Liver (tissue), 8 donors: ENCODE measurements at regions not wholly inside any gene's neighbourhood (a gene's known extent, or its start where the extent isn't known, plus 50 kb on each side); places are given as distances from the start of the nearest gene placed in this dataset.

Experiments used
- DNase-seq: peaks from one replicate; pipeline ENCODE4 v3.0.0-alpha.2; 2017; ENCODE audit warnings: low spot score
- H3K27ac ChIP-seq, 2 donors: one replicate each; pipeline ENCODE4 v1.7.0; 2013; ENCODE audit warnings: inconsistent platforms in 2 of 2, low read length in 2 of 2, control low read depth in 1 of 2, low read depth in 1 of 2, mild to moderate bottlenecking in 1 of 2
- H3K27me3 ChIP-seq, 4 donors: one replicate each; pipeline versions ENCODE4 v1.6.1 to v1.7.0; 2013; ENCODE audit warnings: low read length in 3 of 4, inconsistent platforms in 1 of 4, mild to moderate bottlenecking in 1 of 4, moderate library complexity in 1 of 4; ENCODE audit not compliant: control insufficient read depth in 4 of 4, insufficient read depth in 4 of 4
- H3K36me3 ChIP-seq, 4 donors: one replicate each; pipeline versions ENCODE4 v1.6.1 to v1.7.0; 2013; ENCODE audit warnings: low read length in 3 of 4, mild to moderate bottlenecking in 3 of 4, low read depth in 1 of 4, moderate library complexity in 1 of 4; ENCODE audit not compliant: control insufficient read depth in 4 of 4, insufficient read depth in 3 of 4
- H3K4me1 ChIP-seq, 4 donors: one replicate each; pipeline versions ENCODE4 v1.6.1 to v1.7.0; 2013; ENCODE audit warnings: low read length in 3 of 4, mild to moderate bottlenecking in 3 of 4, moderate library complexity in 1 of 4; ENCODE audit not compliant: control insufficient read depth in 4 of 4, insufficient read depth in 4 of 4
- H3K4me3 ChIP-seq, 3 donors: one replicate each; pipeline versions ENCODE4 v1.6.1 to v1.7.0; 2013; ENCODE audit warnings: low read length in 3 of 3, control low read depth in 1 of 3, low read depth in 1 of 3, mild to moderate bottlenecking in 1 of 3
- H3K9ac ChIP-seq, 2 donors: one replicate each; pipeline ENCODE4 v1.7.0; 2013; ENCODE audit warnings: low read length in 2 of 2, mild to moderate bottlenecking in 2 of 2, moderate library complexity in 2 of 2, control low read depth in 1 of 2, low read depth in 1 of 2
- H3K9me3 ChIP-seq, 4 donors: one replicate each; pipeline versions ENCODE4 v1.6.1 to v1.7.0; 2013; ENCODE audit warnings: low read length in 3 of 4; ENCODE audit not compliant: control insufficient read depth in 4 of 4
- EGR1 ChIP-seq, 2 donors: IDR thresholded peaks; 2 replicates each; pipeline ENCODE4 v1.6.1; 2016 to 2018; ENCODE audit warnings: antibody characterized with exemption in 2 of 2, low read depth in 2 of 2
- FOXA1 ChIP-seq: IDR thresholded peaks from 2 replicates; pipeline ENCODE4 v1.6.1; 2016; ENCODE audit warnings: antibody characterized with exemption
- FOXA2 ChIP-seq: IDR thresholded peaks from 2 replicates; pipeline ENCODE4 v1.6.1; 2016; ENCODE audit warnings: antibody characterized with exemption
- GABPA ChIP-seq, 2 donors: IDR thresholded peaks in 1 of 2; conservative IDR thresholded peaks in 1 of 2; 2 replicates each; pipeline ENCODE4 v1.6.1; 2016; ENCODE audit warnings: antibody characterized with exemption in 2 of 2, mild to moderate bottlenecking in 1 of 2, moderate library complexity in 1 of 2
- HNF4A ChIP-seq, 2 donors: conservative IDR thresholded peaks; 2 replicates each; pipeline ENCODE4 v1.6.1; 2016; ENCODE audit warnings: antibody characterized with exemption in 2 of 2, mild to moderate bottlenecking in 2 of 2
- HNF4G ChIP-seq: IDR thresholded peaks from 2 replicates; pipeline ENCODE4 v1.6.1; 2016; ENCODE audit warnings: antibody characterized with exemption
- JUND ChIP-seq, 2 donors: IDR thresholded peaks; 2 replicates each; pipeline ENCODE4 v1.6.1; 2016; ENCODE audit warnings: antibody characterized with exemption in 2 of 2
- NR2F2 ChIP-seq: IDR thresholded peaks from 2 replicates; pipeline ENCODE4 v1.6.1; 2016; ENCODE audit warnings: antibody characterized with exemption
- RAD21 ChIP-seq, 2 donors: IDR thresholded peaks; 2 replicates each; pipeline ENCODE4 v1.6.1; 2016; ENCODE audit warnings: antibody characterized with exemption in 2 of 2, mild to moderate bottlenecking in 2 of 2
- RXRA ChIP-seq, 2 donors: IDR thresholded peaks; 2 replicates each; pipeline ENCODE4 v1.6.1; 2017 to 2018; ENCODE audit warnings: antibody characterized with exemption in 2 of 2, mild to moderate bottlenecking in 1 of 2
- SP1 ChIP-seq: IDR thresholded peaks from 2 replicates; pipeline ENCODE4 v1.6.1; 2018; ENCODE audit warnings: antibody characterized with exemption, mild to moderate bottlenecking
- TAF1 ChIP-seq: conservative IDR thresholded peaks from 2 replicates; pipeline ENCODE4 v1.6.1; 2016; ENCODE audit warnings: antibody characterized with exemption, mild to moderate bottlenecking
- YY1 ChIP-seq: IDR thresholded peaks from 2 replicates; pipeline ENCODE4 v1.6.1; 2016; ENCODE audit warnings: antibody characterized with exemption, mild to moderate bottlenecking
- WGBS: extraction: QIAGEN DNeasy Blood & Tissue Kit; methylation state at CpG from one replicate; pipeline ENCODE4 v1.1.7; 2013; 5-methylcytosine and 5-hydroxymethylcytosine counted together
- TF ChIP-seq, protein P1 (sequence below): fragments of 150-350 bp; IDR thresholded peaks from 2 replicates; pipeline ENCODE4 v1.5.1; 2017; ENCODE audit warnings: improper control_type of control experiment, low read depth, low read length; ENCODE audit not compliant: missing input control
- TF ChIP-seq, protein P2 (sequence below): IDR thresholded peaks from 2 replicates; pipeline ENCODE4 v1.6.1; 2016; ENCODE audit warnings: antibody characterized with exemption
- TF ChIP-seq, protein P3 (sequence below): IDR thresholded peaks from 2 replicates; pipeline ENCODE4 v1.6.1; 2016; ENCODE audit warnings: antibody characterized with exemption
- TF ChIP-seq, protein P4 (sequence below): IDR thresholded peaks from 2 replicates; pipeline ENCODE4 v1.6.1; 2016; ENCODE audit warnings: antibody characterized with exemption, mild to moderate bottlenecking
- TF ChIP-seq, protein P5 (sequence below): IDR thresholded peaks from 2 replicates; pipeline ENCODE4 v1.6.1; 2016; ENCODE audit warnings: antibody characterized with exemption
- donor health status: healthy.
- donor health status: healthy.
- donor health status: healthy.
- donor health status: healthy.
- donor health status: healthy.

DNA sequence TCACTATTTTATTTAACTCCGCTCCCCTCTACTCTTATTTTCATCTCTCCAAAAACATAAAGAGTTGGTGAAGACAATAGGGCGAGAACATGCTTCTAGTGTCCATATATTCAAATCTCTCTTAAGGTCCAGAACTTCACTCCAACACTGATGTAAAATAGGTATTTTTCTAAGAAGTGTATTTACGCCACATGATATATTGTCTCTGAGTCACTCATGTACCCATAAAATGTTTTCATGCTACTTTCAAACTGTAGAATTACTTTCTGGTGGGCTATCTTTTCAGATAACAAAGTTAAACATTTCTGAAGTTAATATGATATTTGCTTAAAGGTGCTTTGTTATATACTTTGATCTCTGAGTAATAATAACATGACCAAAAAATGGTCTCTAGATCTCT, 124.1 kb upstream of the IFNGR1 start (continued):
- TF ChIP-seq, protein P1, sequence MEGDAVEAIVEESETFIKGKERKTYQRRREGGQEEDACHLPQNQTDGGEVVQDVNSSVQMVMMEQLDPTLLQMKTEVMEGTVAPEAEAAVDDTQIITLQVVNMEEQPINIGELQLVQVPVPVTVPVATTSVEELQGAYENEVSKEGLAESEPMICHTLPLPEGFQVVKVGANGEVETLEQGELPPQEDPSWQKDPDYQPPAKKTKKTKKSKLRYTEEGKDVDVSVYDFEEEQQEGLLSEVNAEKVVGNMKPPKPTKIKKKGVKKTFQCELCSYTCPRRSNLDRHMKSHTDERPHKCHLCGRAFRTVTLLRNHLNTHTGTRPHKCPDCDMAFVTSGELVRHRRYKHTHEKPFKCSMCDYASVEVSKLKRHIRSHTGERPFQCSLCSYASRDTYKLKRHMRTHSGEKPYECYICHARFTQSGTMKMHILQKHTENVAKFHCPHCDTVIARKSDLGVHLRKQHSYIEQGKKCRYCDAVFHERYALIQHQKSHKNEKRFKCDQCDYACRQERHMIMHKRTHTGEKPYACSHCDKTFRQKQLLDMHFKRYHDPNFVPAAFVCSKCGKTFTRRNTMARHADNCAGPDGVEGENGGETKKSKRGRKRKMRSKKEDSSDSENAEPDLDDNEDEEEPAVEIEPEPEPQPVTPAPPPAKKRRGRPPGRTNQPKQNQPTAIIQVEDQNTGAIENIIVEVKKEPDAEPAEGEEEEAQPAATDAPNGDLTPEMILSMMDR: no peak
- TF ChIP-seq, protein P2, sequence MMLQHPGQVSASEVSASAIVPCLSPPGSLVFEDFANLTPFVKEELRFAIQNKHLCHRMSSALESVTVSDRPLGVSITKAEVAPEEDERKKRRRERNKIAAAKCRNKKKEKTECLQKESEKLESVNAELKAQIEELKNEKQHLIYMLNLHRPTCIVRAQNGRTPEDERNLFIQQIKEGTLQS: no peak
- no peak for TF ChIP-seq FOXA2
- no peak for TF ChIP-seq YY1
- no peak for TF ChIP-seq RAD21 (IDR thresholded peaks at IDR 0.05)
- TF ChIP-seq NR2F2: no peak
- no peak for TF ChIP-seq HNF4A (conservative IDR thresholded peaks at IDR 0.05)
- TF ChIP-seq SP1: no peak

DNA sequence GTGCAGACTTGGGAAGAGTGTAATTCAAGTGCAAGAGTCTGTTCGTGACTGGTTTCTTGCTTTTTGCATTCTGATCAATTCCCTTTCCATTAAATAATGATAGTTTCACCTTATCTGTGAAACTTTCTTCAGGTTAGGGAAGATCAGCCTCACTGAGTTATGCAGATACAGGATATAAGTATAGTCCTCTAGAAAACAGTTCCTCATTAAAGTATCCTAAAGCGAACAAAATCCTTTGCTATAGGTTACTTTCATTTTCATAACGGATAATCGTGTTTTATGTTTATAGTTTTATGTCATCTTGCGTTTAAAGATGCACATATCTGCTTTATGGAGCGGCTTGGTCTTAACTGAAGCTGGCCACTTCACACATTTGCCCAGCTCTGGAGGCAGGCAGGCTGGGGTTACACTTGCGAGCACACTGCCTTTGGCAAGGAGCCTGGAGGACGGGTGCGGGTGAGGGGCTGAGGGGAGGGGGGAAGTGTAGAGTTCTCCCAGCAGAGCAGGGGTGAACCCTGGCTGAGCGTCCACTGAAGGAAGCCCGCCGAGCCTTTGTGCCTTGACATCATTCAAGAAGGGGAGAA, 123.5 kb upstream of the IFNGR1 start:
- H3K27ac ChIP-seq: no peak overlapping the region
- H3K9me3 ChIP-seq: no peaks in the 10 kb centered on the region
- H3K4me3 ChIP-seq: peak overlapping the region in 2 of 3 donors; percentile 3 to 27
- 39% methylated on average over 12 of the region's 12 CpGs for WGBS
- H3K9ac ChIP-seq: peak overlapping the region in 1 of 2 donors; percentile 34
- no peaks in the 10 kb centered on the region for H3K36me3 ChIP-seq
- peaks cover 0 to 17% (median 13%) of the 10 kb centered on the region in 4 donors for H3K4me1 ChIP-seq
- no peak for DNase-seq
- TF ChIP-seq YY1 (no peak), RAD21 (IDR thresholded peaks at IDR 0.05) (peak in 1 of 2 donors; percentile 14), TAF1 (no peak)
- H3K27me3 ChIP-seq: no peaks in the 10 kb centered on the region

DNA sequence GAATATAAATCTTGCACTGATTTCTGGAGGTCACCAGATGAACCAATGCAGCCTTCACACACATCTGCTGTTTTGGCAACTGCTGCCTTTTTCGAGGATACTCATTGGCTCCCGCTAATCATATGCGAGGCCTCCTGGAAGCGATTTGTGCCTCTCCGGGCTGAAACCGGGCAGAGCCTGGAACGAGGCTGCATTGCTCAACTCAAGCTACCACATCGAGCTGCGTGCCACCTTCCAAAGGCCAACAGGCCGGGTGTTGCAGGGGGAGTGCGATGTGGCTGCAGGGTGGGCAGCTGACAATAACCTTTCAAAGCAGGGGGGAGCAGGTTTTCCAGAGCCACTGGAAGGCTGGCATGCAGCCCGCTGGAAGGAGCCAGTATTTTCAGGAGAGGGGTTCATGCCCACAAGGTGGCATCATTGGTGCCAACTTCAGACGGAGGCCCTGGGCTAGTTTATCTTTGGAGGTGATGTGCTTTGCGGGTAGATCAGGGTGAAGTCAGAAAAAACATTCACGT, 122.6 kb upstream of the IFNGR1 start:
- H3K27ac ChIP-seq: peak overlapping the region in 1 of 2 donors; percentile 27

More for the DNA sequence above, 122.6 kb upstream of the IFNGR1 start:
- TF ChIP-seq, protein P3, sequence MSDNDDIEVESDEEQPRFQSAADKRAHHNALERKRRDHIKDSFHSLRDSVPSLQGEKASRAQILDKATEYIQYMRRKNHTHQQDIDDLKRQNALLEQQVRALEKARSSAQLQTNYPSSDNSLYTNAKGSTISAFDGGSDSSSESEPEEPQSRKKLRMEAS: peak; percentile 60
- peak; percentile 62 to 69 for TF ChIP-seq RXRA (IDR thresholded peaks at IDR 0.05)
- TF ChIP-seq, protein P2: no peak
- peak; percentile 9 to 74 for TF ChIP-seq HNF4A (conservative IDR thresholded peaks at IDR 0.05)
- TF ChIP-seq GABPA (IDR thresholded peaks at IDR 0.05 in 1 of 2, conservative IDR thresholded peaks at IDR 0.05 in 1 of 2): no peak
- TF ChIP-seq TAF1: no peak
- TF ChIP-seq EGR1 (IDR thresholded peaks at IDR 0.05; ENCODE audit: low read depth in 2 of 2): peak in 1 of 2 donors; percentile 45
- TF ChIP-seq, protein P4, sequence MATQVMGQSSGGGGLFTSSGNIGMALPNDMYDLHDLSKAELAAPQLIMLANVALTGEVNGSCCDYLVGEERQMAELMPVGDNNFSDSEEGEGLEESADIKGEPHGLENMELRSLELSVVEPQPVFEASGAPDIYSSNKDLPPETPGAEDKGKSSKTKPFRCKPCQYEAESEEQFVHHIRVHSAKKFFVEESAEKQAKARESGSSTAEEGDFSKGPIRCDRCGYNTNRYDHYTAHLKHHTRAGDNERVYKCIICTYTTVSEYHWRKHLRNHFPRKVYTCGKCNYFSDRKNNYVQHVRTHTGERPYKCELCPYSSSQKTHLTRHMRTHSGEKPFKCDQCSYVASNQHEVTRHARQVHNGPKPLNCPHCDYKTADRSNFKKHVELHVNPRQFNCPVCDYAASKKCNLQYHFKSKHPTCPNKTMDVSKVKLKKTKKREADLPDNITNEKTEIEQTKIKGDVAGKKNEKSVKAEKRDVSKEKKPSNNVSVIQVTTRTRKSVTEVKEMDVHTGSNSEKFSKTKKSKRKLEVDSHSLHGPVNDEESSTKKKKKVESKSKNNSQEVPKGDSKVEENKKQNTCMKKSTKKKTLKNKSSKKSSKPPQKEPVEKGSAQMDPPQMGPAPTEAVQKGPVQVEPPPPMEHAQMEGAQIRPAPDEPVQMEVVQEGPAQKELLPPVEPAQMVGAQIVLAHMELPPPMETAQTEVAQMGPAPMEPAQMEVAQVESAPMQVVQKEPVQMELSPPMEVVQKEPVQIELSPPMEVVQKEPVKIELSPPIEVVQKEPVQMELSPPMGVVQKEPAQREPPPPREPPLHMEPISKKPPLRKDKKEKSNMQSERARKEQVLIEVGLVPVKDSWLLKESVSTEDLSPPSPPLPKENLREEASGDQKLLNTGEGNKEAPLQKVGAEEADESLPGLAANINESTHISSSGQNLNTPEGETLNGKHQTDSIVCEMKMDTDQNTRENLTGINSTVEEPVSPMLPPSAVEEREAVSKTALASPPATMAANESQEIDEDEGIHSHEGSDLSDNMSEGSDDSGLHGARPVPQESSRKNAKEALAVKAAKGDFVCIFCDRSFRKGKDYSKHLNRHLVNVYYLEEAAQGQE: peak; percentile 52
- TF ChIP-seq NR2F2: no peak
- TF ChIP-seq, protein P1: peak; percentile 31
- peak in 1 of 2 donors; percentile 11 for TF ChIP-seq JUND (IDR thresholded peaks at IDR 0.05)
- TF ChIP-seq SP1: peak; percentile 60
- TF ChIP-seq FOXA1: no peak
- TF ChIP-seq FOXA2: peak; percentile 12
- TF ChIP-seq HNF4G: peak; percentile 12
- TF ChIP-seq, protein P5, sequence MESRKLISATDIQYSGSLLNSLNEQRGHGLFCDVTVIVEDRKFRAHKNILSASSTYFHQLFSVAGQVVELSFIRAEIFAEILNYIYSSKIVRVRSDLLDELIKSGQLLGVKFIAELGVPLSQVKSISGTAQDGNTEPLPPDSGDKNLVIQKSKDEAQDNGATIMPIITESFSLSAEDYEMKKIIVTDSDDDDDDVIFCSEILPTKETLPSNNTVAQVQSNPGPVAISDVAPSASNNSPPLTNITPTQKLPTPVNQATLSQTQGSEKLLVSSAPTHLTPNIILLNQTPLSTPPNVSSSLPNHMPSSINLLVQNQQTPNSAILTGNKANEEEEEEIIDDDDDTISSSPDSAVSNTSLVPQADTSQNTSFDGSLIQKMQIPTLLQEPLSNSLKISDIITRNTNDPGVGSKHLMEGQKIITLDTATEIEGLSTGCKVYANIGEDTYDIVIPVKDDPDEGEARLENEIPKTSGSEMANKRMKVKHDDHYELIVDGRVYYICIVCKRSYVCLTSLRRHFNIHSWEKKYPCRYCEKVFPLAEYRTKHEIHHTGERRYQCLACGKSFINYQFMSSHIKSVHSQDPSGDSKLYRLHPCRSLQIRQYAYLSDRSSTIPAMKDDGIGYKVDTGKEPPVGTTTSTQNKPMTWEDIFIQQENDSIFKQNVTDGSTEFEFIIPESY: no peak
- peak; percentile 63 for TF ChIP-seq YY1
- peak; percentile 75 to 77 for TF ChIP-seq RAD21 (IDR thresholded peaks at IDR 0.05)
- no peak for DNase-seq
- Histone ChIP-seq H3K36me3 (no peaks in the 10 kb centered on the region), H3K4me1 (peaks cover 0 to 17% (median 13%) of the 10 kb centered on the region in 4 donors), H3K27me3 (no peaks in the 10 kb centered on the region), H3K4me3 (no peak overlapping the region), H3K9ac (no peak overlapping the region), H3K9me3 (no peaks in the 10 kb centered on the region)
- WGBS: 27% methylated on average over 15 of the region's 15 CpGs
